ENCODE measurements at regions not wholly inside any gene's neighbourhood (a gene's known extent, or its start where the extent isn't known, plus 50 kb on each side); places are given as distances from the start of the nearest gene placed in this dataset.

GRCh38 chr1:34363915-34364314, 187.2 kb downstream of the C1orf94 start:
- Histone ChIP-seq H3K9me3 (no peaks in the 10 kb centered on the region), H3K27ac (no peak overlapping the region), H3K4me3 (no peak overlapping the region), H3K4me1 (no peaks in the 10 kb centered on the region), H3K27me3 (no peaks in the 10 kb centered on the region), H3K36me3 (no peaks in the 10 kb centered on the region)
- 71 to 79% methylated on average over 4 of the region's 4 CpGs for WGBS, 2 donors
- DNase-seq (ENCODE audit: low spot score in 2 of 2): no peak
- TF ChIP-seq POLR2A (IDR thresholded peaks at IDR 0.05) (no peak), EP300 (IDR thresholded peaks at IDR 0.05) (no peak)
- TF ChIP-seq, protein P1, sequence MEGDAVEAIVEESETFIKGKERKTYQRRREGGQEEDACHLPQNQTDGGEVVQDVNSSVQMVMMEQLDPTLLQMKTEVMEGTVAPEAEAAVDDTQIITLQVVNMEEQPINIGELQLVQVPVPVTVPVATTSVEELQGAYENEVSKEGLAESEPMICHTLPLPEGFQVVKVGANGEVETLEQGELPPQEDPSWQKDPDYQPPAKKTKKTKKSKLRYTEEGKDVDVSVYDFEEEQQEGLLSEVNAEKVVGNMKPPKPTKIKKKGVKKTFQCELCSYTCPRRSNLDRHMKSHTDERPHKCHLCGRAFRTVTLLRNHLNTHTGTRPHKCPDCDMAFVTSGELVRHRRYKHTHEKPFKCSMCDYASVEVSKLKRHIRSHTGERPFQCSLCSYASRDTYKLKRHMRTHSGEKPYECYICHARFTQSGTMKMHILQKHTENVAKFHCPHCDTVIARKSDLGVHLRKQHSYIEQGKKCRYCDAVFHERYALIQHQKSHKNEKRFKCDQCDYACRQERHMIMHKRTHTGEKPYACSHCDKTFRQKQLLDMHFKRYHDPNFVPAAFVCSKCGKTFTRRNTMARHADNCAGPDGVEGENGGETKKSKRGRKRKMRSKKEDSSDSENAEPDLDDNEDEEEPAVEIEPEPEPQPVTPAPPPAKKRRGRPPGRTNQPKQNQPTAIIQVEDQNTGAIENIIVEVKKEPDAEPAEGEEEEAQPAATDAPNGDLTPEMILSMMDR (IDR thresholded peaks at IDR 0.05): no peak

GRCh38 chr1:34364376-34364775, 187.7 kb downstream of the C1orf94 start:
- WGBS, 2 donors: 93 to 95% methylated on average over 4 of the region's 4 CpGs
- TF ChIP-seq, protein P1 (IDR thresholded peaks at IDR 0.05): no peak
- TF ChIP-seq EP300 (IDR thresholded peaks at IDR 0.05) (no peak), POLR2A (IDR thresholded peaks at IDR 0.05) (no peak)

GRCh38 chr1:34365295-34365694, 188.6 kb downstream of the C1orf94 start:
- DNase-seq (ENCODE audit: low spot score in 2 of 2): no peak
- H3K36me3 ChIP-seq: no peaks in the 10 kb centered on the region
- WGBS, 2 donors: 57 to 70% methylated on average over 1 of the region's 1 CpG
- no peak overlapping the region for H3K4me3 ChIP-seq
- no peaks in the 10 kb centered on the region for H3K9me3 ChIP-seq
- H3K4me1 ChIP-seq: no peaks in the 10 kb centered on the region
- H3K27ac ChIP-seq: no peak overlapping the region
- H3K27me3 ChIP-seq: no peaks in the 10 kb centered on the region
- TF ChIP-seq, protein P1 (IDR thresholded peaks at IDR 0.05): no peak
- no peak for TF ChIP-seq POLR2A (IDR thresholded peaks at IDR 0.05)
- TF ChIP-seq EP300 (IDR thresholded peaks at IDR 0.05): no peak

More at GRCh38 chr1:34364376-34364775, 187.7 kb downstream of the C1orf94 start:
- H3K27me3 ChIP-seq: no peaks in the 10 kb centered on the region
- H3K36me3 ChIP-seq: no peaks in the 10 kb centered on the region
- DNase-seq (ENCODE audit: low spot score in 2 of 2): no peak
- H3K4me3 ChIP-seq: no peak overlapping the region
- no peak overlapping the region for H3K27ac ChIP-seq
- no peaks in the 10 kb centered on the region for H3K4me1 ChIP-seq
- no peaks in the 10 kb centered on the region for H3K9me3 ChIP-seq

DNA sequence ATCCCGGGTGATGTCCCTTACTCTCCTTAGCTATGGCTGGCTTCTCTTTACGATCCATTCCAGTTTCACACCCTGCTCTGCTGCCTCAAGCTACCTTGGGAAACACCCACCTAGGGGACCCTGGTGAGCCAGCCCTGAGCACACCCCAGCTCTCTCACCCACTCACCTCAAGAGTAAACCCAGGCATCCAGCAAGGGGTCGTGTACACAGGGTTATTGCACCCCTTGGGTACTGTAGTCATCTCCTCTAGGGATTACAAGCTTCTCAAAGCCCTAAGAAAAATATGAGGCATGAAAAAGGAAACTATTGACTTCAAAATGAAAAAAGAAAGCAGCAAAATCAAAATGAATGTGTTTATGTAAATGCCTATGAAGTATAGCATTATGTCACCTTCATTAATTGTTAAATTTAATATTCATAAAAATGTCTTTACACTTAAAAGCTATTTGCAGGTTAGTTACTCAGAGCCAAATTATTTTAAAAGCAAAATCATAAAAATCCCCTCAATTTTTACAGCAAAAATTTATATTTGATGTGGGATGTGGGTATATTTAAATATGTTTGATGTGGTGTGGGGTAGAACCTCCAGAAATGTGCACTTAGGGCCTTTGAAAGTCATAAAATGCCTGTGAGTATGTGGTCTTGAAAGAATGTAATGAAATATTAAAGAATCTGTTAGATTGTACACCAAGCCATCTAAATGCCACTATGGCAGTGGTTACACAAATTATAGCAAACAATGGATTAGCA, 190.3 kb downstream of the C1orf94 start:
- Histone ChIP-seq H3K36me3 (no peaks in the 10 kb centered on the region), H3K27me3 (no peaks in the 10 kb centered on the region), H3K27ac (no peak overlapping the region), H3K9me3 (no peaks in the 10 kb centered on the region), H3K4me3 (no peak overlapping the region), H3K4me1 (no peaks in the 10 kb centered on the region)
- TF ChIP-seq POLR2A (IDR thresholded peaks at IDR 0.05) (no peak), EP300 (IDR thresholded peaks at IDR 0.05) (no peak)
- TF ChIP-seq, protein P1 (IDR thresholded peaks at IDR 0.05): no peak
- 60 to 67% methylated on average over 3 of the region's 3 CpGs for WGBS, 2 donors
- DNase-seq (ENCODE audit: low spot score in 2 of 2): no peak

- no peak overlapping the region for H3K27ac ChIP-seq
- no peaks in the 10 kb centered on the region for H3K27me3 ChIP-seq
- TF ChIP-seq, protein P1 (IDR thresholded peaks at IDR 0.05): no peak
- TF ChIP-seq POLR2A (IDR thresholded peaks at IDR 0.05) (no peak), EP300 (IDR thresholded peaks at IDR 0.05) (no peak)
- no peaks in the 10 kb centered on the region for H3K9me3 ChIP-seq
- no peaks in the 10 kb centered on the region for H3K4me1 ChIP-seq
- no peak for DNase-seq (ENCODE audit: low spot score in 2 of 2)
- WGBS, 2 donors: 55 to 57% methylated on average over 6 of the region's 6 CpGs
- no peak overlapping the region for H3K4me3 ChIP-seq
- H3K36me3 ChIP-seq: no peaks in the 10 kb centered on the region
These were observed 191.2 kb downstream of the C1orf94 start for GRCh38 chr1:34367954-34368353.
